ENCODE measurements at regions not wholly inside any gene's neighbourhood (a gene's known extent, or its start where the extent isn't known, plus 50 kb on each side); places are given as distances from the start of the nearest gene placed in this dataset.

GRCh38 chr5:74182603-74183002 is 457.9 kb downstream of the ENC1 start:
- TF ChIP-seq CTCF (IDR thresholded peaks at IDR 0.05) (no peak), POLR2A (IDR thresholded peaks at IDR 0.05) (no peak)

All from ovary (tissue), 3 donors.